WTC11 (cell line): ENCODE measurements at regions not wholly inside any gene's neighbourhood (a gene's known extent, or its start where the extent isn't known, plus 50 kb on each side); places are given as distances from the start of the nearest gene placed in this dataset.

Experiments
- ATAC-seq: fragments of 200-7000 bp; cut with Tn5 transposase; 2 replicates; pipeline ENCODE4 v1.10.0; 2021; ENCODE audit warnings: mild to moderate bottlenecking, moderate library complexity
- CTCF ChIA-PET: fragments of 300-600 bp; sonication (Branson Sonifier 250); formaldehyde crosslinking; loops from one replicate; lab custom pipeline; 2021; ENCODE audit warnings: antibody characterized with exemption; lab: Charles Lee
- POLR2A ChIA-PET: fragments of 350-600 bp; sonication (Branson Sonifier 250); formaldehyde crosslinking; loops from one replicate; lab custom pipeline; 2021; ENCODE audit warnings: antibody characterized with exemption; lab: Charles Lee
- DNase-seq: peaks from one replicate; pipeline ENCODE4 v3.0.0; 2021; ENCODE audit warnings: low spot score
- H3K27ac Mint-ChIP-seq: 2 replicates; pipeline ENCODE4 v1.8.0; 2021; ENCODE audit warnings: mixed read lengths
- H3K27me3 Mint-ChIP-seq: 2 replicates; pipeline ENCODE4 v1.8.0; 2021; ENCODE audit warnings: low read depth, mild to moderate bottlenecking, moderate library complexity, mixed read lengths
- H3K36me3 Mint-ChIP-seq: 2 replicates; pipeline ENCODE4 v1.8.0; 2021; ENCODE audit warnings: mixed read lengths
- H3K4me1 Mint-ChIP-seq: 2 replicates; pipeline ENCODE4 v1.8.0; 2022; ENCODE audit warnings: mixed read lengths
- H3K4me3 Mint-ChIP-seq: 2 replicates; pipeline ENCODE4 v1.8.0; 2021; ENCODE audit warnings: mild to moderate bottlenecking, moderate library complexity, mixed read lengths
- H3K9me3 Mint-ChIP-seq: 2 replicates; pipeline ENCODE4 v1.8.0; 2021; ENCODE audit warnings: mixed read lengths
- AFF4 ChIP-seq: sonication (generic); formaldehyde crosslinking; IDR thresholded peaks from 2 replicates; pipeline ENCODE4 v1.8.1; 2023; ENCODE audit warnings: mild to moderate bottlenecking, missing genetic modification reagents, borderline replicate concordance
- ATF1 ChIP-seq: sonication (generic); formaldehyde crosslinking; IDR thresholded peaks from 2 replicates; pipeline ENCODE4 v1.8.1; 2023; ENCODE audit warnings: mild to moderate bottlenecking, moderate library complexity, missing genetic modification reagents
- CBFB ChIP-seq: sonication (generic); formaldehyde crosslinking; IDR thresholded peaks from 2 replicates; pipeline ENCODE4 v1.8.1; 2022; ENCODE audit warnings: mild to moderate bottlenecking, low read depth, missing genetic modification reagents
- CREB1 ChIP-seq: sonication (generic); formaldehyde crosslinking; IDR thresholded peaks from 2 replicates; pipeline ENCODE4 v1.8.0; 2023; ENCODE audit warnings: mild to moderate bottlenecking, missing genetic modification reagents
- CTCF ChIP-seq: fragments of 200-600 bp; IDR thresholded peaks from 2 replicates; pipeline ENCODE4 v1.8.0; 2022; ENCODE audit warnings: antibody characterized with exemption
- FOXP4 ChIP-seq: sonication (generic); formaldehyde crosslinking; IDR thresholded peaks from 2 replicates; pipeline ENCODE4 v1.8.0; 2022; ENCODE audit warnings: mild to moderate bottlenecking, missing genetic modification reagents
- HMGXB4 ChIP-seq: sonication (generic); formaldehyde crosslinking; IDR thresholded peaks from 2 replicates; pipeline ENCODE4 v1.8.1; 2023; ENCODE audit warnings: mild to moderate bottlenecking, moderate library complexity, missing genetic modification reagents
- JUN ChIP-seq: sonication (generic); formaldehyde crosslinking; IDR thresholded peaks from 2 replicates; pipeline ENCODE4 v1.8.0; 2023; ENCODE audit warnings: mild to moderate bottlenecking, missing genetic modification reagents
- KAT7 ChIP-seq: sonication (generic); formaldehyde crosslinking; IDR thresholded peaks from 2 replicates; pipeline ENCODE4 v1.8.1; 2023; ENCODE audit warnings: missing genetic modification reagents, mild to moderate bottlenecking, borderline replicate concordance
- PRDM15 ChIP-seq: sonication (generic); formaldehyde crosslinking; IDR thresholded peaks from 2 replicates; pipeline ENCODE4 v1.8.0; 2022; ENCODE audit warnings: missing genetic modification reagents
- PREB ChIP-seq: sonication (generic); formaldehyde crosslinking; IDR thresholded peaks from 2 replicates; pipeline ENCODE4 v1.8.1; 2022; ENCODE audit warnings: mild to moderate bottlenecking, missing genetic modification reagents, moderate library complexity, borderline replicate concordance
- SMAD4 ChIP-seq: sonication (generic); formaldehyde crosslinking; IDR thresholded peaks from 2 replicates; pipeline ENCODE4 v1.8.0; 2022; ENCODE audit warnings: mild to moderate bottlenecking, missing genetic modification reagents
- TEAD1 ChIP-seq: sonication (generic); formaldehyde crosslinking; IDR thresholded peaks from 2 replicates; pipeline ENCODE4 v1.8.0; 2022; ENCODE audit warnings: mild to moderate bottlenecking, missing genetic modification reagents
- USF2 ChIP-seq: sonication (generic); formaldehyde crosslinking; IDR thresholded peaks from 2 replicates; pipeline ENCODE4 v1.8.1; 2023; ENCODE audit warnings: mild to moderate bottlenecking, missing genetic modification reagents, moderate library complexity
- ZNF121 ChIP-seq: sonication (generic); formaldehyde crosslinking; IDR thresholded peaks from 2 replicates; pipeline ENCODE4 v1.8.0; 2023; ENCODE audit warnings: missing genetic modification reagents
- ZNF138 ChIP-seq: sonication (generic); formaldehyde crosslinking; conservative IDR thresholded peaks from 2 replicates; pipeline ENCODE4 v1.8.1; 2022; ENCODE audit warnings: mild to moderate bottlenecking, moderate library complexity, missing genetic modification reagents
- ZNF416 ChIP-seq: fragments of 250-450 bp; sonication (Bioruptor Pico); IDR thresholded peaks from 2 replicates; pipeline ENCODE4 v1.9.0; 2021; ENCODE audit warnings: mild to moderate bottlenecking, inconsistent platforms
- ZNF532 ChIP-seq: fragments of 250-450 bp; sonication (Bioruptor Pico); IDR thresholded peaks from 2 replicates; pipeline ENCODE4 v1.9.0; 2021; ENCODE audit warnings: mild to moderate bottlenecking, borderline replicate concordance

GRCh38 chr11:15613251-15613650 is 498.5 kb downstream of the INSC start:
- H3K4me3 Mint-ChIP-seq, result no peak overlapping the region
- peaks cover 10% of the 10 kb centered on the region for H3K36me3 Mint-ChIP-seq
- no peak for DNase-seq
- H3K27ac Mint-ChIP-seq, result no peak overlapping the region
- POLR2A ChIA-PET, result no interaction called here
- H3K9me3 Mint-ChIP-seq, result peaks cover 10% of the 10 kb centered on the region
- no peaks in the 10 kb centered on the region for H3K27me3 Mint-ChIP-seq
- peaks cover 14% of the 10 kb centered on the region for H3K4me1 Mint-ChIP-seq
- CTCF ChIA-PET, result interaction anchor here (4.1 kb wide), 1 partner anchor 17 kb away, joined by 15 read pairs; no protein-coding TSS in a partner anchor
- no peak for ATAC-seq
- no peak for TF ChIP-seq ZNF416 (CRISPR knock-in tag)
- TF ChIP-seq CREB1 (CRISPR knock-in tag), result no peak
- no peak for TF ChIP-seq CTCF
- TF ChIP-seq ZNF121 (CRISPR knock-in tag), result no peak
- TF ChIP-seq PREB (CRISPR knock-in tag), result no peak
- TF ChIP-seq JUN (CRISPR knock-in tag), result no peak
- TF ChIP-seq FOXP4 (CRISPR knock-in tag), result no peak
- no peak for TF ChIP-seq ZNF138
- no peak for TF ChIP-seq PRDM15 (CRISPR knock-in tag)
- no peak for TF ChIP-seq KAT7 (CRISPR knock-in tag)
- no peak for TF ChIP-seq SMAD4
- TF ChIP-seq ZNF532 (CRISPR knock-in tag), result no peak
- no peak for TF ChIP-seq AFF4 (CRISPR knock-in tag)
- no peak for TF ChIP-seq CBFB
- TF ChIP-seq ATF1 (CRISPR knock-in tag), result no peak
- no peak for TF ChIP-seq HMGXB4 (CRISPR knock-in tag)
- TF ChIP-seq TEAD1 (CRISPR knock-in tag), result no peak
- TF ChIP-seq USF2 (CRISPR knock-in tag), result no peak
